Left renal pelvis (tissue), 4 donors: ENCODE measurements at regions not wholly inside any gene's neighbourhood (a gene's known extent, or its start where the extent isn't known, plus 50 kb on each side); places are given as distances from the start of the nearest gene placed in this dataset.

Source experiments
- DNase-seq, 4 donors: peaks; one replicate each; pipeline ENCODE4 v3.0.0-alpha.2; 2013; ENCODE audit warnings: low read depth in 4 of 4, low spot score in 3 of 4

- no peak for DNase-seq
These were observed 796.4 kb upstream of the ARPP21 start for GRCh38 chr3:34842706-34843480.

- DNase-seq: no peak
These were observed 795.1 kb upstream of the ARPP21 start for GRCh38 chr3:34844323-34844620.

GRCh38 chr3:34851137-34851536, 788.2 kb upstream of the ARPP21 start:
- no peak for DNase-seq

- DNase-seq: no peak
These were observed 786.4 kb upstream of the ARPP21 start for GRCh38 chr3:34852844-34853439.

- DNase-seq: no peak
These were observed 783.0 kb upstream of the ARPP21 start for GRCh38 chr3:34856081-34856947.

GRCh38 chr3:34858067-34858660, 781.2 kb upstream of the ARPP21 start:
- DNase-seq: no peak

- no peak for DNase-seq
These were observed 779.6 kb upstream of the ARPP21 start for GRCh38 chr3:34859746-34860145.

- no peak for DNase-seq
These were observed 776.9 kb upstream of the ARPP21 start for GRCh38 chr3:34862456-34862855.

- DNase-seq: no peak
These were observed 775.8 kb upstream of the ARPP21 start for GRCh38 chr3:34863485-34863884.

GRCh38 chr3:34864011-34864410, 775.3 kb upstream of the ARPP21 start:
- no peak for DNase-seq

GRCh38 chr3:34865346-34865745, 774.0 kb upstream of the ARPP21 start:
- no peak for DNase-seq

GRCh38 chr3:34868935-34869334, 770.4 kb upstream of the ARPP21 start:
- no peak for DNase-seq

- no peak for DNase-seq
These were observed 769.6 kb upstream of the ARPP21 start for GRCh38 chr3:34869696-34870095.

GRCh38 chr3:34872406-34872805, 766.9 kb upstream of the ARPP21 start:
- no peak for DNase-seq

- DNase-seq: no peak
These were observed 762.3 kb upstream of the ARPP21 start for GRCh38 chr3:34876997-34877396.

GRCh38 chr3:34878488-34878887, 760.8 kb upstream of the ARPP21 start:
- no peak for DNase-seq

GRCh38 chr3:34881026-34881425, 758.3 kb upstream of the ARPP21 start:
- no peak for DNase-seq

- DNase-seq: no peak
These were observed 756.6 kb upstream of the ARPP21 start for GRCh38 chr3:34882764-34883163.

- DNase-seq: no peak
These were observed 755.3 kb upstream of the ARPP21 start for GRCh38 chr3:34884007-34884406.

- DNase-seq: no peak
These were observed 752.9 kb upstream of the ARPP21 start for GRCh38 chr3:34886443-34886842.

- DNase-seq: no peak
These were observed 749.7 kb upstream of the ARPP21 start for GRCh38 chr3:34889641-34890040.
